GM19467 (cell line): ENCODE measurements at regions not wholly inside any gene's neighbourhood (a gene's known extent, or its start where the extent isn't known, plus 50 kb on each side); places are given as distances from the start of the nearest gene placed in this dataset.
"Not testable (repeated sequence)": the region's sequence is repeated elsewhere in the genome, so short reads cannot be mapped to it uniquely, and the experiment has no call there.

ENCODE experiments used
- ATAC-seq: cut with Tn5 transposase; IDR thresholded peaks from one replicate; pipeline ENCODE4 v1.9.1; 2021; ENCODE audit warnings: mild to moderate bottlenecking, moderate library complexity; ENCODE audit not compliant: unreplicated experiment

DNA sequence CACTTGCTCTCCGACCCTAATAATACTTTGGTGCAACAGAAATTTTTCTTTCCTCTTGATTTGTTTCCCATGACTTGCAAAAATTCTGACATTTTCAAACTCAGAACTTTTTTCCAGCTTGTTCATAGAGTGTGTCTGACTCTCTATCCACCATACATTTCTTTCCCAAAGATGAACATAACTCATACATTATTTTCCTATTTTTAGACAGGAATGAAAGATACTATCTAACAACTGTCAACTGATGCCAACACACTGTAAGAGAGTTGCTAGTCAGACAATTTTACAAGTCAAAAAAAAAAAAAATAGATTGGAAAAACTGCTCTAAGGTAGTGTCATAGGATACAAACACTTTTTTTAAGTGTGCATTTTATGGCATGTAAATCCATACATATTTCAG lies 1001.0 kb upstream of the WWC1 start:
- no peak for ATAC-seq

DNA sequence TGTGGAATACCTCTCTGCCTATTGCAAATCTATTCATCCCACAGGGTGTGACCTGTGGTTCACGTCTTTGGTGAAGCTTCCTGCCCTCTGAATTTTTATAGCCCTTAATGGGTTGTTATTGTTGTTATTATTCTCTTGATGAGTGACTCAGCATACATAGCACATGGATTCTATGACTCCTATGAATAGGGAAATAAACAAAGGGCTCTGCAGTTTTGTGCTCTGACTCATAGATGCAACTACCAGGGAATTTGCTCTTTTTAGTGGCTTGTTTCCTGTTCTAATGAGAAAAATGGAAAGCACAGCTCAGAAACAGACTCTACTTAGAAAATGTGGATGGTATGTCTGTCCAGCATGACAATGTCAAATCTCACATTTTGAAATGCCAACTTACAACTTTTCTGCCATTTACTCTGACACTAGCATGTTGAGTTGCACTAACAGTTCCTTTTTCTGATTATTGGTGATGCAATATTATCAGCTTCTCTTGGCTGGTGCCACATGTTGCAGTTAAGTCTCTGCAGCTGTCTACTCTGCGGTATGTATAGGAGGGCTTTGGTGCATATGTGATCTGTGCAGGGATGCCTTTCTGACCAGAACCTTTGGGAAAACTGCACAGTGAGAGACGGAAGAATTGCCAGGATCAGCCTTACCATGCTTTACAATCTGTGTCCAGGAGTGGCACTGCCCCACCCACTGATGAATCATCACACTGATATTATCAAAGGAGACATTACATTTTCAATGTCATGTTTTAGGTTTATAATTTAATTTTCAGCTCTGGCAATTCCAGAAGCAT lies 996.4 kb upstream of the WWC1 start:
- no peak for ATAC-seq

DNA sequence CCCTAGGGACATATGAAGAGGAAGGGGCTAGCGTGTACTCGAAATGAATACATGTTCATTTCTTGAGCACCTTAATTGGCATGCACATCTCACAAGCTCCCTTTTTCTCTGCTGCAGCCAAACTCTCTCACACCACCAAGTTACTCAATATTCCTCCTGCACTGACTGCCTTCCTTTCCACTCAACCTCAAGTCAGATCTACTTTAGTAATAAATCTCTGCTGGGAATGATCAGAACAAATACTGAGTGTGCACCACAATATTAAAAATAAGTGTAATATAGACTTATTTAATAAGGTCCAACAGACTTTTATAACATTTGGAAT lies 995.8 kb upstream of the WWC1 start:
- no peak for ATAC-seq

DNA sequence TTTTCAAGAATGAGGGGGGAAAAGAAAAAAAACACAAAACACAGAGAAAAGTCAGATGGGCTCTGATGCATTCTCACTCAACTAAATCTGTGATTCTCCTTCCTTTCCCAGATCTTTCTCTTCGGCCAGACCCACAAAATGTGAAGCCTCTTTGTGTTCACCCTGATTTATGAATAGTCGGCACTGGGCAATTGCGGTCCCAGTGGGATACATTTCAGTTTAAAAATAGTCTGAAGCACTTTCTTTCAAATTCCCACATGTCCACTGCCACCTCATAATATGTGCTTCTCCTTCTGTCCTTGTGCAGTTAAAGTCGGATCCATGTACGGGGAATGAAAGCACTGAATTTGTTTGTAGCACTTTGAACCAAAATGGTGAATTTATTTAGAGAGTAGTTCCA lies 995.4 kb upstream of the WWC1 start:
- no peak for ATAC-seq

DNA sequence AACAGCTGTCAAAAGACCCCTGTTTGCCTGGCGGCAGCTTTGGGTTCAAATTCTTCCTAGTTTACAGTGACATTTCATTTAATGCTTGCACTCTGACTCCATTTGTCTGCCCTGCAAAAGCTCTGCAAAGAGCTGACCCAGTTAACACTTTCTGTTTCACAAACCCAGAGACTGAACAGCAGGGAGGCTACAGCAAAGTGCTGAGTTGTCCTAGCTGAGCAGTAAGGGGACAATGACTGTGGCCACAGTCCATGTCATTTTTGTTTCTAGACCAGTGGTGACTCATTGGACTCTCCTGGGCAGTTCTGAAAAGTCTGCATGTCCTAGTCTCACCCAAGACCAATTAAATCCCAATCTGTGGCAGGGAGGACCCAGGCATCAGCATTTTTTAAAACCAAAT lies 994.8 kb upstream of the WWC1 start:
- no peak for ATAC-seq

DNA sequence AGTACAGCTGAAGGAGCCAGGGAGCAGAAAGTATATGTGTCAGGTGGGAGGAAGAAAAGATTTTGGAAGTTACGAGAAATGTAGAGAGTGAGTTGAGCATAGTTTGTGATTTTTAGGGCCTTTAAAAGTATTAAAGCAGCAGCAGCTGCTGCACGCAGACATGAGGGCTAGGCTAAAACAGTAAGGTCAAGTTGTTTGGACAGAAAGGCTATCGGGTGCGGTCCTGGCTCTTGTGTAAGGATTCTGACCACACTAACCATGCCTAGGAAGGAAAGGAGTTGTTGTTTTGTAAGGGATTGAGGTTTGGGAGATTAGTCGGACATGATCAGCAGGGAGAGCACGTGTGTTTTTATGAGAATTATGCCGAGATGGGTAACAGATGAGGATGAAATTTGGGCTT lies 991.6 kb upstream of the WWC1 start:
- not testable (repeated sequence) for ATAC-seq

DNA sequence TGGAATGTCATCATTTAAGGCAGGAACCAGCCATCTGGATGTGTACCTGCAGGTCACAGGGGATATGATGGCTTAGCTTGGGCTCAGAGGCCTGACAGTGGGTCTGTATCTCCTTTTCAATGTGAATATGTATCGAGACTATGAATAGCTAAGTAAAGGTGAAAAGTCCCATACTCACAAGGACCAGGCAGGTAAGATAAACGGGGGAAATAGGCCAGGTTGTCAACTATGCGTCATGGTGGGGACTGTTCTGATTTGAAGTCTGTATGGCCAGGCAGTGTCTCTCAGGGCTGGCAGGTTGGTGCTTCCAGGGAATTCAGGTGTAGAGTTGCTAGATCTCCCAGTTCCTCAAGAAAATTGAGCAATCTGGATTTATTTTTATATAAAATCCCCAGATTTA lies 987.9 kb upstream of the WWC1 start:
- ATAC-seq, result no peak

DNA sequence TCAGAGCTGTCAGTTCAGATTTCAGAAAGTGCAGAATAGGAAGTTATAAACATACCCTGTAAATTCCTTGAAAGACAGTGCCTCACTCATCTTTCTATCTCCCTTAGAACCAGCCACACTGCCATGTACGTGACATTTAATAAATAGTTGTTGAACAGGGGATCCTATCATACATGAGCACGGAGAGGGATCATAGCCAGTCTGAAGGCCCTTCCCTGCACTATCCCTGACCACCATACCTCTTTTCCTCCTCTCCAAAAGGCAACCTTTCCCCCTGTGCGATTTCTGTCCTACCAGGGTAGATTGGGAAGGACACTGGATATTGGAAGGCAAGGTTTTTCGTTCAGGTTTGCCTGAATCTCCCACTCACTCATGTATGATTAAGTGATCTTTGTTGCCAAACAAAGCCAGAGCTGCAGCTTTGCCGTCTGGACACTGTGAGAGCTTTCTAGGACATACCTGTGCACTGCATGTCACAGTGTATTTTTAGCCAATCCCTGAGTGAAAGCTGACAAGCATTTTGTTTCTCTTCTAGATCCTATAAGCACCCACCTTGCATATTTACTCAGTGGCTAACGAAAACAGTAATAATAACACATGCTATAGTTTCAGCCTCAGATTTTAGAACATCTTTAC lies 986.5 kb upstream of the WWC1 start:
- ATAC-seq, result no peak

DNA sequence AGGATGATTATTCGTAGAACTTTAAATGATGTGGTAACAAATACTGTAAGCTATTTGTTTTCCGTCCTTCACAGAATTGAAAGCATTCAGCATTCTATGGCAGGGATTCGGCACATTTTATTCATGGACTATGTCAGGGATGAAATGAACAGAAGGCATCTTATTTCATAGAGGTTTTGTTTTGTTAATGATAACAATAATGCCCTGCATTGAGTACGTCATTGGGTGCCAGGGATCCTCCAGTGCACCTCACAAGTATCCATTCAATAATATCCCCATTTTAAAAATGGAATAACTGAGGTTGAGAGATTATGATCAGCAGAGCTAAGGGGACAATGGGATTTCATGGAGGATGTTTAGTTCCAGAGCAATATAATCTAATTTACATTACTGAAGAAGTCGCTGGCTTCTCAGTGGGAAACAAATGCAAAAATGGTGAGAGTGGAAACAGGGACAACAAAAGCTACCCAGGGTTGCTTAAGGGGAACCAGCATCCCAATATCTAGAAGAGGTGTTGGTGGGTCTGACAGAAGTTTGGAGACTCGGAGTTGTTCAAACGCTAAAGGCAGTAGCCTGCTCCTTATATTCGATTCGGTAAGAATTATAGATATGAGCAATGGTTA lies 985.7 kb upstream of the WWC1 start:
- ATAC-seq, result no peak

DNA sequence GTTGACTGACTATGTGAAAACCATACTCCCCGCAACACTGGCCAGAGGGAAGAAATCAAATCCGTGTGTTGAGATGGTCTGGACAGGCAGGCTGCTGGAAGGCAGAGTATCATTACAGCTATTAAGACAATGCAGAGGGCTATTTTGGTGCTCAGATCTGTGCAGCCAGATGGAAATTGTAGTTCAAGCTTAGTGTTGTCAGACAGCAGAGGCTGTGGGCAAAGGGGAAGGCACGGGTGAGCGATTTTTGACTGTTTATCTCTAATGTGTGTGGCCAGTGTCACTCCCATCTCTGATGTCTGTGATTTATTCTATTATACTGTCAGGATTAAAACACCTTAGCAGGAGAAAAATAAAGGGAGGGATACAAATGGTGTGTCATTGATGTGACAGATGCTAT lies 984.4 kb upstream of the WWC1 start:
- no peak for ATAC-seq

DNA sequence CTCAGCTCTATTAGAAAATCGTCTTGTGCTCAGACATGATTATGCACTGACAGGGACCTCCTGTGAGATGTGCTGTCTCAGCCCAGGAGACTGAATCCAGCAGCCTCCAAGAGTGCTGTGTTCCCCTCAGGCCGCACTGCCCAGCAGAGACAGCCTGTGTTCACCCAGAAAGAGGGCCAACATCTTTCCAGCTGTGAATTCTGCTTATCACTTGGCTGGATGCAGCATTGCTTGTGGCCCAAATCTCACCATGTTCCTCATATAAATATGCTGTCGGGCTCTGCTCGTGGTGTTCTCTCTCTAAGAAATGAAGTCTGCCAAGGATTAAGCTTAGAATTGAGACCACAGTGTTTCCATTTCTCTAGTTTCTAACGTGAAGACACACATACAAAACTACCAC lies 983.0 kb upstream of the WWC1 start:
- no peak for ATAC-seq

DNA sequence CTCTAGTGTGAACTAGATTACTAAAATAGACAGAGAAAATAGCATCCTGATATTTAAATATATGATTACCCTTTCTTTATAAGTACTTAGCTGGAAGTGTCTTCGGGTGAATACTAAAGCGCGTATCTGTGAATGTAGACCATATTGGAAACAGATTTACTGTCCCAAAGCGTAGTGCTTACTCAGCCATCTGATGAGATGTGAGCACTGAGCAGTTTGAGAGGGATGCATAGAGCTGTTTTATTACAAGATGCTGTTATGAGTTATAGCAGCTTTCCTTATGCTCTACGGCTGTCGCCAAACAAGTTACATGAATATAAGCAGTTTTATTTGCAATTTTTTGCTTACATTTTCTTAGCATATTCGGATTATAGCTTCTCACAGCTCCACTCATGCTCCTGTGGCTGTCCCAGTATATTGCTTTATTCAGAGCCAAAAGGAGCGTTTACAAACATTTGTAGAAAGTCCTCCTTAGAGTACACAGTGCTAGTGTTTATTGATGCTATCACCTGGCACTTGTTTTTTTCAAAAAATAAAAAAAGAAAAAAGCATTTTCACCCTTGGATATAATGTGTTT lies 981.4 kb upstream of the WWC1 start:
- ATAC-seq, result no peak

DNA sequence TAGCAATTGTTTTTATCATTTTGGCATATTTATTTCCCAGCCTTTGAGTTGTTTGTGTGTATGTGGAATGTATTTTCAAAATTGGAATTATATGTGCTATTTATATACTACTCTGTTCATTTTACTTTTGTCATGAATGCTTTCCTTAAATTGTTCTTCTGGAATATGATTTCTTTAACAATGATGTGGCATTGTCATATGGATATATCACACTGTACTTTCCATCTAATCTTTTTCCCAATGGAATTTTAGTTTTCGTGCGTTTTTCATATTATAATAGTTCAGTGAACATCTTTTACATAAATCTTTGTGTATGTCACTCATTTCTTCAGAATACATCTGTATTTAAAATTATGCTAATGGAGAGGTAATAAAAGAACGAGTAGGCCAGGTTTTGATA lies 980.1 kb upstream of the WWC1 start:
- no peak for ATAC-seq

DNA sequence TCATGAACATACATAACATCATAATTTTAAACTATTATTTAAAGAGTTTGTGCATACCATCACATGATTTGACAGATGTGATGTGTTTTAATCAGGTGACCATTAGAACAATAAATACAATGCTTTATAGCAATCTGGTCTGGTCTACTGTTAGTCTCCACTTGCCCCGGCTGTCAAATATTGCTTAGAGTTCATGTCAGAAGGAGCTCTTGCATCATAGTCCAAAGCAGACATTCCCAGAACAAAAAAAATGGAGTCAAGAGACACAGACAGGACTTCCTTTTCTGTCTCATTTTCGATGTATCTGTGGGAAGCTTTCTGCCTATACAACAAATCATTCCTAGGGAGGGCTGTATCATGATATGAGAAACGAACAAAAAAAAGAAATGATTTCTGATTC lies 979.2 kb upstream of the WWC1 start:
- ATAC-seq, result no peak

DNA sequence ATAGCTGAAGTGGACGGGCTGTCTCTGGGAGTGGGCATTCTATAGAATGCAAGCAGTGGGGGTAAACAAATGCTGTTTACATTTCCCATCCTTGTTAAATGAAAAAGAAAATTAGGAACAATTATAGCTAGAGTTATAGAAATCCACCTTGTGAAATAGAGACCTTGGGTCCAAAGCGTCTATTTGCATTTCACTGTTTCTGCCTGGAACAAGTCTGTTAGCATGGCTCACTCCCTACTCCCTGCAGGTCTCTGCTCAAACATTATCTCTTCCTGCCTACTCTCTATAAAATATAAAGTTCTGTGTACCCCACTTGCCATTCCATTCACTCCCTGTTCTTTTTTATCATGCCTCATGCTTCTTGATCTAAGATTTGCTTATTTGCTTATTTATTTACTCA lies 975.7 kb upstream of the WWC1 start:
- ATAC-seq, result no peak

DNA sequence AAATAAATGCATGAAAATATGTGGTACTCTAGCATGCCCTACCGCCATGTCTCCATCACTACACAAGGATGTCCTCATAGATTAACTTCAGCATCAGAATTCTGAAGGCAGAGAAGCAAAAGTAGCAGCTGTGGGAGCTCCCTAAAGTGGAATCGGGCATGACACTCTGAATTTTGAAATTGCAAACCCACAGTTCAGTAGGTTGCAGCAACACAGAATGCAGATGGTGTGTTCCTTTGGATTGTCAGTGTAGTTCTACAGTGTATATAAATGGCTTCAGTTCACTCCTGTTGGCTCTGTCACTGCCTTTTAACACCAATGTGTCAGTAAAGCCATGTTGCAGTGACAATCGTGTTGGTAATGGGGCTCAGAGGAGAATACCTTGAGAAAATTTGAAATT lies 973.6 kb upstream of the WWC1 start:
- ATAC-seq, result no peak

DNA sequence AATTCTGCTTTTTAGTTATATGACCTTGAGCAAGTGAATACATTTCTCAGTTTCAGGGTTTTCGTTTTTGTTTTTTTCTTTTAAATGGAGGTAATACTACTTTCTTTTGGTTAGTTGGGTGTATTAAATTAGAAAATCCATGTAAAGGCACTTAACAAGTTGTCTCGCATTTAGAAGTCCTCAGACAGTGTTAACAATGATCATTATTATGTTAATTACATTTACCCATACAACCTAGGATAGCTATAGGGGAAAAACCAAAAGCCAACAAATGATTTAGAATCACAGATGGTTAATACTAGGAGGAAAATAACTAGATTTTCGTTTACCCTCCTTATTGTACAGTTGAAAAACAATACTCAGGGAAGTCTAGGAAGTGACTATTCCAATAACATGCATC lies 972.2 kb upstream of the WWC1 start:
- no peak for ATAC-seq

DNA sequence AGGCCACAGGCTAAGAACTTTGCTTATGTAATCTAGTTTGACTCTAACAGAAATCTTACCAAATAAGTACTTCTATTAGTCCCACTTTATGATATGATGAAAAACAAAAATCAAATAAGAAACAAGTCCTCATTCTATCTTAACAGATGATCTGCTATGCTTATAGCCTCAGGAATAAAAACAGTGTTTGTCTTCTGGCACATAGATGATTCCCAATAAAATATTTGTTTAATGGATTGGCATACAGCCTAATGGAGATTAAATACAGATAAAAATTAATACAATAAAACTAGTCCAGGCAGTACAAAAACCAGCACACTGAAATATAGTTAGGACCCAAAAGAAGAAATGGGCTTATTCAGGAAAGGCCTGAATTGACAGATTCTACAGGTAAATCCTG lies 971.4 kb upstream of the WWC1 start:
- ATAC-seq, result no peak

DNA sequence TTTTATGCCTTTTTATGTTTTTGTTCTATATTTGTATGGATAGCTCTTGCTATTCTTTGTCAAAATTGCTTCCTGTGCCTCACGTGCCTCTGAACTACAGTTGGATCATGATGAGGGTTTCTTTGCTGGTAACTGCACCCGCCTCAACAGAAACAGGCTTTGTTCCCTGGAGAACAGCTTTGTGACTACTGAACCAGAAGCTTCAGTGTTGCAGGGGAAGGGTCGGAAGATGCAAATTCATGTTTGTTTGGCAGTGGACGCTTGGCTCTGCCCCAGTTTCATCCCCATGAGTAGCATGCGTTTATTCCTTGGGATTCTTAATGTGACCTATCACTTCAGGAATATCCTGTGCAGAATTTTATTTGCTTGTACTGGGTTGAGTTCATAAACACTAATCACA lies 959.1 kb upstream of the WWC1 start:
- no peak for ATAC-seq

DNA sequence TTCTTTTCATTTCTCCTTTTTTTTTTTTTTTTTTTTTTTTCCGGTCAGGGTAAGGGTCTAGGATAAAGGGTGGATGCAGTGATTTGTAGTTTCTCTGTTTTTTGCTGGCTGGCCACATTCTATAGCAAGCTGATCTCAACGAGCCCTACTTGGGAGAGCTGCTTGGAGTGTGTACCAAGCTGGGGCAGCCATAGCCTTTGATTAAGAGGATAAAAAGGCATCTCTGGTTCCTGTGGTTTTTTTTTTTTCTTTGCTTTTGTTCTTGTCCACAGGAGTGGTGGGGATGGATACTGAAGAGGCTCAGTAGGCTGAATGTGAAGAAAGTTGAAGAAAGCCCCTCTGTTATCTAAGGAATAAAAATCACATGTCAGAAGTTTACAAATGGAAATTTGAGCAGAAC lies 955.3 kb upstream of the WWC1 start:
- ATAC-seq, result no peak

DNA sequence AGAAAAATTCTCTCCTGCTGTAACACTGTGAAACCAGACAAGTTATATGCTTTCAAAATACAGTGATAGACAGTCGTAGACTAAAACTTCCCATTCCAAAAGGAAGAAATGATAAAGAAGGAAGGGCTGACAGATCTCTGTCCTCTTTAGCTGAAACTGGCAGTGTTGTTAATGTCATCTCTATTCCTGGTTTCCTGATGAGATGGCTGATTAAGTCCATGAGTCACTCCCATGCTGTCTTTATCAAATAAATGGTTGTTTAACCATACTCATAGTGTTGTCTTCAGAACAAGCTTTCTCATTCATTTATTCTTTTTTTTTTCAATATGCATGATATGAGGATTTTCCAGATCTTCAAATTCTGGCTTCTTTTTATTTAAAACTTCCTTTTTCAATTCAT lies 952.2 kb upstream of the WWC1 start:
- no peak for ATAC-seq

DNA sequence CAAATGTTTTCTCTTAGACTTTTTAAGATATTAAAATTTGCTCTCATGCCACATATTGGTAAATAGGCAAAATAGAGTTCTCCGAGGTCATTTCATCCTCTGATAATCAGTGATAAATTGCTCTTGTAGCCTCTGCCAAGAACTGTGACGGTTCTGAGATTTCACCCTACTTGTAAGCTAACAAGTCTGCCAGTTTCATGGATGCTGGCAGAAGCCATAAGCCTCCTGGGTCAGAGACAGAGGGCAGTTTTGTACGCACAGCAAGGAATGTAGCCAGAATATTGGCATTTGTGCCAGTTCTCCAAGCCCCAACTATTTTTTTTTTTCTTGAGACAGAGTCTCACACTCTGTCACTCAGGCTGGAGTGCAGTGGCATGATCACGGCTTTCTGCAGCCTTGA lies 945.0 kb upstream of the WWC1 start:
- no peak for ATAC-seq
